Fibroblast of skin of left biceps (primary cell): ENCODE measurements at regions not wholly inside any gene's neighbourhood (a gene's known extent, or its start where the extent isn't known, plus 50 kb on each side); places are given as distances from the start of the nearest gene placed in this dataset.
A peak's percentile ranks its signal among the peaks of the same experiment; 100 is the strongest.

ENCODE experiments used
- DNase-seq, 2 experiments: peaks; one replicate each; pipeline ENCODE4 v3.0.0-alpha.2; 2013; ENCODE audit warnings: low read depth in 2 of 2

DNA sequence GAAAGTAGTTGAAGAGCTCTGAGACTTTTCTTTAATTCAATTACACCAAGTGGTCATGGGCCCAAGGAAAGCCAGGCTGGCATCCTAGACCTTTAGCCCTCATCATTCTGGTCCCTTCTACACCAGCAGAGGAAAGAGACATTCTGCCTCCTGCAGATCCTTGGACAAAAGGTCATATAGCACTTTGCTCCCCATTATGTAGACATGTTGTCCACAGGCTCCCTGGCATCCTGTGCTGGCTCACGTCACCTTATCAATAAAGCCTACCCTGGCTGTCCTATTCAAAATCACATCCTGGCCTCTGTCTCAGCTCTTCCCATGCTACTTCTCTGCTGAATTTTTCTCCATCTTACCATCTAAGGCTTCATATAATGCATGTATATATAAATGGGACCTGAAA is 61.6 kb upstream of the MAF start:
- DNase-seq, result no peak

GRCh38 chr16:79661578-79661977 is 61.0 kb upstream of the MAF start:
- DNase-seq, result no peak

- no peak for DNase-seq
Measured at GRCh38 chr16:79659344-79659743, 58.8 kb upstream of the MAF start.

- DNase-seq, result peak; percentile 29 to 31
Measured at GRCh38 chr16:79658301-79659033, 57.9 kb upstream of the MAF start.

DNA sequence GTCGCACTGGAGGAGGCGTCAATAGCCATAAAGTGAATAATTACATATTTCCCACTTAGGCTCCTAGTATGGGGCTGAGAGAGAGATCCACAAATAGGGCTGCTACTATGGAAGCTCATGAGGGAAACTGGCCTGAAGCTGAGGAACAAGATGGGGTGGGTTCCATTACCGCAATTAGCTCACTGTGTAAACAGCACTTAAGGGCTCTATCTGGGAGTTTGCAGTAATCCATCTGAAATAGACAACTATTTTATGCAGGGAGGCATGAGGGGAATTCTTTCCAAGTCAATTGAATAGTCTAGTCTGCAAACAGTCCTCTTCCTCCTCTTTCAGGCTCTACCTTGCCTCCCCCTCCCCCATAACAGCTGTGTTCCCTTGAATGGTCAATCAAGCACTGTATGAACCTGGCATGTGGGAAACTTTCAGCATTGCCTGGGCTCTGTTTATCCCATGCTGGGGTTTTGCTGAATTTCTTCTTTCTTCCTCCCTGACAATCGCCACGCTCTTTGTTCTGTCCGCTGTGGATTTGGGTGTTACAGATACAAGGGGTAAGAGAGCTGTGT is 56.1 kb upstream of the MAF start:
- no peak for DNase-seq

- DNase-seq, result peak; percentile 27 to 38
Measured at GRCh38 chr16:79653373-79653891, 52.9 kb upstream of the MAF start.

GRCh38 chr16:79651363-79651762 is 50.8 kb upstream of the MAF start:
- no peak for DNase-seq
